MCF 10A (cell line): ENCODE measurements at regions not wholly inside any gene's neighbourhood (a gene's known extent, or its start where the extent isn't known, plus 50 kb on each side); places are given as distances from the start of the nearest gene placed in this dataset.

Source experiments
- BruUV-seq: library from RNA; stranded (reverse); fragments of 400-500 nt; replicated peaks from 2 replicates; lab custom pipeline; 2021; lab: Mats Ljungman, UMichigan
- CTCF ChIA-PET: fragments of 300-600 bp; sonication (Branson Sonifier 250); formaldehyde crosslinking; extraction: SDS; loops from one replicate; lab custom pipeline; 2021; ENCODE audit warnings: antibody characterized with exemption, inconsistent platforms; lab: Yijun Ruan, JAX
- POLR2A ChIA-PET: fragments of 300-600, 350-650 bp; sonication (Branson Sonifier 250); formaldehyde crosslinking; extraction: SDS; loops from one replicate; lab custom pipeline; 2020; ENCODE audit warnings: antibody characterized with exemption, inconsistent platforms; lab: Yijun Ruan, JAX
- DNase-seq: peaks from one replicate; pipeline ENCODE4 v3.0.0-alpha.2; 2018; ENCODE audit not compliant: unreplicated experiment
- H3K27ac Mint-ChIP-seq: one replicate; pipeline ENCODE4 v1.8.0; 2022; ENCODE audit warnings: mild to moderate bottlenecking, low read depth, mixed read lengths; ENCODE audit not compliant: unreplicated experiment
- H3K27me3 Mint-ChIP-seq: one replicate; pipeline ENCODE4 v1.8.0; 2022; ENCODE audit warnings: mixed read lengths; ENCODE audit not compliant: insufficient read depth, unreplicated experiment
- H3K36me3 Mint-ChIP-seq: one replicate; pipeline ENCODE4 v1.8.0; 2022; ENCODE audit warnings: mild to moderate bottlenecking, moderate library complexity, mixed read lengths; ENCODE audit not compliant: insufficient read depth, unreplicated experiment
- H3K4me1 Mint-ChIP-seq: one replicate; pipeline ENCODE4 v1.8.0; 2022; ENCODE audit warnings: mixed read lengths; ENCODE audit not compliant: insufficient read depth, unreplicated experiment
- H3K4me3 Mint-ChIP-seq: one replicate; pipeline ENCODE4 v1.8.0; 2022; ENCODE audit warnings: mild to moderate bottlenecking, moderate library complexity, mixed read lengths; ENCODE audit not compliant: unreplicated experiment
- H3K9me3 Mint-ChIP-seq: one replicate; pipeline ENCODE4 v1.8.0; 2022; ENCODE audit warnings: mixed read lengths; ENCODE audit not compliant: unreplicated experiment
- CTCF ChIP-seq: fragments of 200-600 bp; IDR thresholded peaks from one replicate; pipeline ENCODE4 v1.8.0; 2022; ENCODE audit warnings: antibody characterized with exemption, mild to moderate bottlenecking; ENCODE audit not compliant: unreplicated experiment
- intact Hi-C: fragments of 100-400 bp; cut with micrococcal nuclease; formaldehyde crosslinking; loops from 2 replicates; pipeline ENCODE4 v1.14.1; 2022

GRCh38 chr7:84508606-84509005 lies 314.0 kb upstream of the SEMA3A start:
- no peaks in the 10 kb centered on the region for H3K36me3 Mint-ChIP-seq
- DNase-seq: no peak
- no TSS peak for BruUV-seq
- TF ChIP-seq CTCF: no peak
- H3K4me1 Mint-ChIP-seq: peaks cover 7% of the 10 kb centered on the region
- ChIA-PET CTCF (no interaction called here), POLR2A (no interaction called here)
- no peak overlapping the region for H3K27ac Mint-ChIP-seq
- no peaks in the 10 kb centered on the region for H3K9me3 Mint-ChIP-seq
- H3K4me3 Mint-ChIP-seq: no peak overlapping the region
- no peaks in the 10 kb centered on the region for H3K27me3 Mint-ChIP-seq
- intact Hi-C loops: no loop called here

GRCh38 chr7:84507529-84507928 lies 312.9 kb upstream of the SEMA3A start:
- POLR2A ChIA-PET: no interaction called here
- intact Hi-C loops: no loop called here
- H3K27ac Mint-ChIP-seq: no peak overlapping the region

GRCh38 chr7:84506151-84506550 lies 311.6 kb upstream of the SEMA3A start:
- intact Hi-C loops: no loop called here
- no peak for DNase-seq
- TF ChIP-seq CTCF: no peak
- CTCF ChIA-PET: no interaction called here
- H3K9me3 Mint-ChIP-seq: no peaks in the 10 kb centered on the region
- H3K36me3 Mint-ChIP-seq: no peaks in the 10 kb centered on the region
- BruUV-seq: no TSS peak
- peaks cover 7% of the 10 kb centered on the region for H3K4me1 Mint-ChIP-seq
- H3K4me3 Mint-ChIP-seq: no peak overlapping the region
- POLR2A ChIA-PET: no interaction called here
- H3K27ac Mint-ChIP-seq: no peak overlapping the region
- no peaks in the 10 kb centered on the region for H3K27me3 Mint-ChIP-seq

More at GRCh38 chr7:84507529-84507928, 312.9 kb upstream of the SEMA3A start:
- Mint-ChIP-seq H3K27me3 (no peaks in the 10 kb centered on the region), H3K9me3 (no peaks in the 10 kb centered on the region), H3K36me3 (no peaks in the 10 kb centered on the region), H3K4me1 (peaks cover 7% of the 10 kb centered on the region), H3K4me3 (no peak overlapping the region)
- no peak for DNase-seq
- CTCF ChIA-PET: no interaction called here
- TF ChIP-seq CTCF: no peak
- no TSS peak for BruUV-seq

- Mint-ChIP-seq H3K4me3 (no peak overlapping the region), H3K27ac (no peak overlapping the region), H3K4me1 (no peaks in the 10 kb centered on the region), H3K27me3 (no peaks in the 10 kb centered on the region), H3K36me3 (no peaks in the 10 kb centered on the region), H3K9me3 (no peaks in the 10 kb centered on the region)
- intact Hi-C loops: no loop called here
- POLR2A ChIA-PET: no interaction called here
- no TSS peak for BruUV-seq
- TF ChIP-seq CTCF: no peak
- no peak for DNase-seq
- CTCF ChIA-PET: interaction anchor here (0.6 kb wide), 1 partner anchor 60 kb away, joined by 3 read pairs; no protein-coding TSS in a partner anchor
Observed at GRCh38 chr7:84502239-84502638, 307.6 kb upstream of the SEMA3A start.
